Suprapubic skin (tissue), 4 donors: ENCODE measurements at regions not wholly inside any gene's neighbourhood (a gene's known extent, or its start where the extent isn't known, plus 50 kb on each side); places are given as distances from the start of the nearest gene placed in this dataset.

Experiments used
- CTCF ChIP-seq, 2 donors: fragments of 200-600 bp in 1 of 2; fragments of 450-650 bp in 1 of 2; sonication (generic) in 1 of 2; IDR thresholded peaks; one replicate each; pipeline ENCODE4 v1.5.1; 2016 to 2019; ENCODE audit warnings: antibody characterized with exemption in 2 of 2, mild to moderate bottlenecking in 1 of 2, moderate library complexity in 1 of 2
- EP300 ChIP-seq: sonication (generic); formaldehyde crosslinking; IDR thresholded peaks from one replicate; pipeline ENCODE4 v1.6.1; 2017; ENCODE audit warnings: antibody characterized with exemption
- POLR2AphosphoS5 ChIP-seq, 3 donors: sonication (generic); formaldehyde crosslinking; IDR thresholded peaks; one replicate each; pipeline ENCODE4 v1.6.1; 2017; ENCODE audit warnings: antibody characterized with exemption in 3 of 3

GRCh38 chr14:104322531-104323366 is 184.4 kb downstream of the KIF26A start:
- TF ChIP-seq POLR2AphosphoS5 (IDR thresholded peaks at IDR 0.05) (no peak), EP300 (no peak), CTCF (IDR thresholded peaks at IDR 0.05) (no peak)
